ENCODE measurements at regions not wholly inside any gene's neighbourhood (a gene's known extent, or its start where the extent isn't known, plus 50 kb on each side); places are given as distances from the start of the nearest gene placed in this dataset.

DNA sequence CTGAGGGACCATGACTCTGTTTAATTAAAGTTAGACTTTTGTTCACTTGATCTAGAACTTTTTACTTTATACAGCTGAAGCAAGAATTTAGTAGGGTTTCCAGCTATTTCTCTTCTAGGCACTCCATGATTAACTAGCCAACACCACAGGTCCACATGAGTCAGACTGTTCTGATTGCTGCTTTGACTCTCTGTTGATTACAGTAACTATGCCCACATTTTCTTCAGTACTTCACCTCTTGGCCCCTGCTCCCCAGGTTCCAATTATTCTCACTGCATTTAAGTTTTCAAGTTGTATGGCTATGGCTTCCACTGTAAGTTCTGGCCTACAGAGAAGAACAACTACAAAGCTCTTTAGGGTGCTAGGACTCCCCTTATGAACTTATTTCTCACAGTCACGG is 737.2 kb upstream of the IGFBP3 start:
- Histone ChIP-seq H3K18ac (ENCODE audit: extremely low read depth, low read length) (no peak overlapping the region), H3K36me3 (ENCODE audit: control insufficient read depth in 2 of 4, insufficient read depth in 4 of 4, low read length in 3 of 4) (no peaks in the 10 kb centered on the region), H3K9me3 (ENCODE audit: insufficient read depth in 2 of 2, low read depth in 1 of 2, low read length in 1 of 2) (peaks cover 0 to 9% of the 10 kb centered on the region in 2 experiments; a peak in 2 of 4 replicates), H2AFZ (ENCODE audit: low read length) (no peak overlapping the region), H3K23ac (ENCODE audit: insufficient read length) (no peak overlapping the region), H4K91ac (replicated peaks; ENCODE audit: insufficient read length, low read length) (no peak overlapping the region), H3K79me2 (ENCODE audit: control insufficient read depth in 1 of 2, insufficient read depth in 2 of 2, low read length in 2 of 2) (no peaks in the 10 kb centered on the region), H2BK15ac (ENCODE audit: low read length) (no peak overlapping the region), H3K4me2 (ENCODE audit: insufficient read depth in 1 of 2, low read depth in 2 of 2, low read length in 2 of 2) (no peak overlapping the region), H3K27ac (ENCODE audit: low read depth, low read length) (no peak overlapping the region), H3K9ac (replicated peaks in 1 of 4; ENCODE audit: extremely low read depth in 1 of 4, low read depth in 3 of 4, low read length in 3 of 4) (no peak overlapping the region), H3K4ac (replicated peaks; ENCODE audit: insufficient read length, low read depth, low read length) (no peak overlapping the region), H3K56ac (replicated peaks; ENCODE audit: insufficient read length, low read depth, low read length) (no peak overlapping the region), H3K23me2 (ENCODE audit: low read depth, low read length) (no peaks in the 10 kb centered on the region), H3K4me3 (ENCODE audit: extremely low read depth in 1 of 4, insufficient read depth in 2 of 4, low read depth in 3 of 4, low read length in 4 of 4) (no peak overlapping the region), H2AK5ac (ENCODE audit: low read depth, low read length) (no peak overlapping the region), H2BK20ac (ENCODE audit: low read length) (no peak overlapping the region), H3K27me3 (replicated peaks in 1 of 4; ENCODE audit: control insufficient read depth in 3 of 4, extremely low read depth in 1 of 4, insufficient read depth in 3 of 4, low read length in 3 of 4) (peaks cover 0 to 1% (median 0%) of the 10 kb centered on the region in 4 experiments; a peak in 1 of 7 replicates), H2BK12ac (ENCODE audit: low read depth, low read length) (no peak overlapping the region), H2BK5ac (ENCODE audit: low read depth, low read length) (no peak overlapping the region), H4K8ac (ENCODE audit: extremely low read depth, insufficient read depth, low read length) (no peak overlapping the region), H3K4me1 (replicated peaks in 1 of 4; ENCODE audit: control insufficient read depth in 3 of 4, insufficient read depth in 4 of 4, low read length in 3 of 4) (no peaks in the 10 kb centered on the region), H4K5ac (ENCODE audit: insufficient read length, low read depth, low read length) (no peak overlapping the region), H2BK120ac (replicated peaks; ENCODE audit: low read depth, low read length) (no peak overlapping the region), H3K14ac (ENCODE audit: insufficient read length) (no peak overlapping the region), H3K79me1 (ENCODE audit: low read depth, low read length) (no peaks in the 10 kb centered on the region), H4K20me1 (replicated peaks in 1 of 2; ENCODE audit: control insufficient read depth in 1 of 2, insufficient read depth in 2 of 2, low read length in 2 of 2) (no peaks in the 10 kb centered on the region)
- CTCF ChIA-PET (ENCODE audit: partially characterized antibody): no interaction called here
- POLR2A ChIA-PET (ENCODE audit: partially characterized antibody): no interaction called here
- DNase-seq (ENCODE audit: low read depth in 1 of 2, low spot score in 2 of 2) (no peak), FAIRE-seq (no peak)
- 86% methylated on average over 1 of the region's 1 CpG; no CpG with 5 or more reads in 1 of the 2 experiments for WGBS, 2 experiments (ENCODE audit: extremely low coverage in 1 of 2, insufficient coverage in 1 of 2, insufficient read length in 1 of 2, insufficient replicate concordance in 2 of 2, low coverage in 1 of 2, low lambda C conversion rate in 2 of 2, missing lambda C conversion rate in 1 of 2)
- TF ChIP-seq HDAC6 (IDR thresholded peaks at IDR 0.05; ENCODE audit: low read depth, low read length): no peak
- no peak for TF ChIP-seq TAF7 (optimal IDR thresholded peaks at IDR 0.05; ENCODE audit: borderline replicate concordance, low read depth, low read length)
- no peak for TF ChIP-seq HDAC2 (IDR thresholded peaks at IDR 0.05; ENCODE audit: borderline replicate concordance in 1 of 2, low read depth in 2 of 2, low read length in 2 of 2)
- no peak for TF ChIP-seq POU5F1 (IDR thresholded peaks at IDR 0.05; ENCODE audit: low read depth, low read length)
- no peak for TF ChIP-seq SUZ12 (IDR thresholded peaks at IDR 0.05; ENCODE audit: low read length)
- TF ChIP-seq CBX5 (IDR thresholded peaks at IDR 0.05; ENCODE audit: low read depth, low read length): no peak
- TF ChIP-seq, protein P1, sequence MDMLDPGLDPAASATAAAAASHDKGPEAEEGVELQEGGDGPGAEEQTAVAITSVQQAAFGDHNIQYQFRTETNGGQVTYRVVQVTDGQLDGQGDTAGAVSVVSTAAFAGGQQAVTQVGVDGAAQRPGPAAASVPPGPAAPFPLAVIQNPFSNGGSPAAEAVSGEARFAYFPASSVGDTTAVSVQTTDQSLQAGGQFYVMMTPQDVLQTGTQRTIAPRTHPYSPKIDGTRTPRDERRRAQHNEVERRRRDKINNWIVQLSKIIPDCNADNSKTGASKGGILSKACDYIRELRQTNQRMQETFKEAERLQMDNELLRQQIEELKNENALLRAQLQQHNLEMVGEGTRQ (IDR thresholded peaks at IDR 0.05; ENCODE audit: low read length): no peak
- TF ChIP-seq SIN3A (conservative IDR thresholded peaks at IDR 0.05 in 1 of 2, IDR thresholded peaks at IDR 0.05 in 1 of 2; ENCODE audit: low read depth in 1 of 2, low read length in 2 of 2): no peak
- TF ChIP-seq BACH1 (IDR thresholded peaks at IDR 0.05; ENCODE audit: low read length): no peak
- TF ChIP-seq RXRA (IDR thresholded peaks at IDR 0.05; ENCODE audit: insufficient read depth, low read depth, low read length): no peak
- no peak for TF ChIP-seq SIRT6 (IDR thresholded peaks at IDR 0.05; ENCODE audit: low read length)
- no peak for TF ChIP-seq CHD1 (IDR thresholded peaks at IDR 0.05; ENCODE audit: low read depth, low read length)
- no peak for TF ChIP-seq SP1 (IDR thresholded peaks at IDR 0.05; ENCODE audit: low read depth, low read length)
- no peak for TF ChIP-seq SRF (IDR thresholded peaks at IDR 0.05; ENCODE audit: low read depth, low read length)

Data from H1 (cell line).